Activated T-cell treated with anti-CD3 and anti-CD28 coated beads, Interleukin-2, amount 50 U/mL, for 72 hours (primary cell): ENCODE measurements at regions not wholly inside any gene's neighbourhood (a gene's known extent, or its start where the extent isn't known, plus 50 kb on each side); places are given as distances from the start of the nearest gene placed in this dataset.
"Not testable (repeated sequence)": the region's sequence is repeated elsewhere in the genome, so short reads cannot be mapped to it uniquely, and the experiment has no call there.

Experiments used
- ATAC-seq, 2 donors: fragments of 150-1000 bp; cut with Tn5 transposase; replicated peaks in 1 of 2; 2 replicates each; pipeline ENCODE4 v1.10.0; 2021; ENCODE audit warnings: moderate library complexity in 2 of 2, mild to moderate bottlenecking in 1 of 2
- DNase-seq, 2 donors: peaks; one replicate each; pipeline ENCODE4 v3.0.0; 2021 to 2022; ENCODE audit warnings: mixed read lengths in 1 of 2
- H3K27ac Mint-ChIP-seq: one replicate; pipeline ENCODE4 v1.8.0; 2022; ENCODE audit warnings: mild to moderate bottlenecking, moderate library complexity, mixed read lengths
- H3K27me3 Mint-ChIP-seq: one replicate; pipeline ENCODE4 v1.8.0; 2022; ENCODE audit warnings: low read depth, mixed read lengths
- H3K36me3 Mint-ChIP-seq, 2 donors: one replicate each; pipeline ENCODE4 v1.8.0; 2022; ENCODE audit warnings: mixed read lengths in 2 of 2, mild to moderate bottlenecking in 1 of 2; ENCODE audit not compliant: insufficient read depth in 2 of 2
- H3K4me1 Mint-ChIP-seq: one replicate; pipeline ENCODE4 v1.8.0; 2022; ENCODE audit warnings: low read depth, mixed read lengths
- H3K4me3 Mint-ChIP-seq, 2 donors: one replicate each; pipeline ENCODE4 v1.8.0; 2022; ENCODE audit warnings: mild to moderate bottlenecking in 2 of 2, mixed read lengths in 2 of 2, moderate library complexity in 2 of 2
- H3K9me3 Mint-ChIP-seq, 2 donors: one replicate each; pipeline ENCODE4 v1.8.0; 2022; ENCODE audit warnings: mixed read lengths in 2 of 2

DNA sequence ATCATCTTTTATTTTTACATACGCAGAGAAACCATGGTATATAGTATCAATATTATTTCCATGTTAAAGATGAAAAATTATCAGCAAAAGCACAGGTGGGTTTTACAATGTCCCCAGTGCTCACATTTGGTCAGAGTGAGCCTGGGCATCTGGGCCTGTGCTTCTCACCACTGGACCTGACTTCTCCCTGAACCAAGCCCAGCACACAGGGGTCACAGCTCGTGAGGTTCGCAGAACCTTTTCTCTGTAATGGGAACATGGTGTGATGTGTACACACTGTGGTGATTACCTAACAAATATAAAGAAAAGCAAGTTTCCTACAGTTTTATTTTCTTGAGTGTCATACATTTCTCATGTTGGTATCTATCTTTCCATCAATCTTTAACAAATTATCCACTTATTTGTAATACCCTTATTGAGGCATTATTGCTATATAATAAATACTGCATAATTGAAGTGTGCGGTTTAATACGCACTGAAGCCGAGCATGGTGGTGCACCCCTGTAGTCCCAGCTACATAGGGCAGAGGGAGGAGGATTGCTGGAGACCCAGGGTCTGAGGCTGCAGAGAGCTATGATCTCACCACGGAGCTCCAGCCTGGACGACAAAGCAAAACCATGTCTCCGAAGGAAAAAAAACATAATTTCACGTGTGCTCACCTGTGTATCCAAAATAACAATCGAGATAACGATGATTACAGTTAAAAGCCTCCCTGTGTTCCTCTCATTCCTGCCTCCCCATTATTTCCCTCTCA lies 743.2 kb downstream of the TMEM121 start:
- ATAC-seq (no peak), DNase-seq (no peak)
- H3K4me1 Mint-ChIP-seq = peaks cover 15% of the 10 kb centered on the region
- H3K9me3 Mint-ChIP-seq = no peaks in the 10 kb centered on the region
- no peak overlapping the region for H3K4me3 Mint-ChIP-seq
- no peaks in the 10 kb centered on the region for H3K36me3 Mint-ChIP-seq
- peaks cover 16% of the 10 kb centered on the region for H3K27me3 Mint-ChIP-seq
- no peak overlapping the region for H3K27ac Mint-ChIP-seq

DNA sequence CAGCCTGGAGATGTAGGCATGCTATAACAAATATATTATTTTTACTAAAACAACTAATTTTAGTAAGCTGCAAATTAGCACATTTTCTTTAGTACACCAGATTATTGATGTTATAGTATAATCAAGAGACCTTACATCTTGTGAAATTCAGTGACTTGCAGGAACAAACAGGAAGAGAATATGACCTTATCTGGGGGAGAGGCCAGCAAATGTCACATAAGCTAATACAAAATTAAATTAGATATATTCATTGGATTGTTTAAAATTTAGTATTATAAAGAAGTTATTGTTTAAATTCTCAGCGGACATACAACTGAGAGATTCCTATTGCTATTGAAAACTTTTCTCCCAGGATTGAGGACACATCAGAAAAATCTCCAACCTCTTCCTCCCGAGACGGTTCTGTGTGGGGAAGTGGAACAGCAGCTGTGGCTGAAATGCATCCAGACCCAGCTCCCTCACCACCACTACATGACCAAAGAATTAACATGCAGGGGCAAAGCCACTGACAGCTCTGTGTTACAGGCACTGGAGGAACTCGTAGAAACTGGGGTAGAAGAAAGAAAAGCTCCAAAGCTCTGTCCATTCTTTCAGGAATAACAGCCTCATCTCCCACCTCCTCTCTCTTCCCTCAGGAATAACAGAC lies 744.2 kb downstream of the TMEM121 start:
- Mint-ChIP-seq H3K4me1 (peaks cover 15% of the 10 kb centered on the region), H3K27me3 (peaks cover 16% of the 10 kb centered on the region)
- not testable (repeated sequence) for H3K9me3 Mint-ChIP-seq, H3K4me3 Mint-ChIP-seq, H3K27ac Mint-ChIP-seq, ATAC-seq, DNase-seq, H3K36me3 Mint-ChIP-seq

GRCh38 chr14:106276326-106277267 lies 750.2 kb downstream of the TMEM121 start:
- DNase-seq (peak; percentile 18 to 35), ATAC-seq (peak; percentile 65 to 82)
- no peak overlapping the region for H3K27ac Mint-ChIP-seq
- peaks cover 18% of the 10 kb centered on the region for H3K4me1 Mint-ChIP-seq
- no peaks in the 10 kb centered on the region for H3K36me3 Mint-ChIP-seq
- H3K9me3 Mint-ChIP-seq = no peaks in the 10 kb centered on the region
- peaks cover 19% of the 10 kb centered on the region for H3K27me3 Mint-ChIP-seq
- H3K4me3 Mint-ChIP-seq = no peak overlapping the region

- ATAC-seq (no peak), DNase-seq (peak; percentile 35 to 56)
- Mint-ChIP-seq H3K9me3 (no peaks in the 10 kb centered on the region), H3K4me3 (no peak overlapping the region), H3K4me1 (peaks cover 18% of the 10 kb centered on the region), H3K27me3 (peaks cover 19% of the 10 kb centered on the region), H3K27ac (no peak overlapping the region), H3K36me3 (no peaks in the 10 kb centered on the region)
These were observed 751.1 kb downstream of the TMEM121 start for GRCh38 chr14:106277503-106277902.

- H3K4me1 Mint-ChIP-seq = peaks cover 16% of the 10 kb centered on the region
- no peaks in the 10 kb centered on the region for H3K9me3 Mint-ChIP-seq
- ATAC-seq = no peak
- H3K27me3 Mint-ChIP-seq = peaks cover 19% of the 10 kb centered on the region
- no peak for DNase-seq
- H3K27ac Mint-ChIP-seq = no peak overlapping the region
- no peaks in the 10 kb centered on the region for H3K36me3 Mint-ChIP-seq
- H3K4me3 Mint-ChIP-seq = no peak overlapping the region
These were observed 754.5 kb downstream of the TMEM121 start for GRCh38 chr14:106280876-106281275.

DNA sequence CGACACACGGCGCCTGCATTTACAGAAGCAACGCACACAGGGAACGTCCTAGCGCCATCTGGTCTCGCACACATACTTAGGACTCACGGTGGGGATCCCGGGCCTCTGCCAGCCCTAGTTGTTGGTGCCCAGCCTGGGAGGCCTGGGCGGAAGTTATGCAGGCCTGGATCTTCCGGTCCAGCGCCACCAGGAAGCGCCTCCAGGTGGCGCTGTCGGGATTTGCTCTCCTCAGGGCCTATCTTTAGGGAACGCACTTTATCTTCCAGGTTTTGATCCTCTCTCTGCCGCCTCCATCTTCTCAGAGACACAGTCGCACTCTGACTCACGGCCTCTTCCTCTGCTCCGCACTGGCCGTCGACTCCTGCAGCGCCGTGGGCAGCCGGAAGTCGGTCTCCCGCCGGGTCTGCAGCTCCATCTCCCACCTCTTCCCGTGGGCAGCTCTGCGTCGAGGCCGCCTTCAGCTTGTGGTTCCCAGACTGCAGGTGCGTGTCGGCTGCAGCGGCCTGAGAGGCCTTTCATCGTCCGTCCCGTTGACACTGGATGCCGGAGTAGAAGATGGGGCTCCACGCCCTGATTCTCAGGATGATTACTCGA lies 760.4 kb downstream of the TMEM121 start:
- Mint-ChIP-seq H3K4me1 (no peaks in the 10 kb centered on the region), H3K4me3 (no peak overlapping the region), H3K9me3 (no peaks in the 10 kb centered on the region), H3K36me3 (no peaks in the 10 kb centered on the region), H3K27me3 (peaks cover 11% of the 10 kb centered on the region), H3K27ac (no peak overlapping the region)
- DNase-seq (peak; percentile 17 to 36), ATAC-seq (peak in 1 of 2 donors; percentile 41)

GRCh38 chr14:106287506-106287905 lies 761.1 kb downstream of the TMEM121 start:
- H3K9me3 Mint-ChIP-seq = no peaks in the 10 kb centered on the region
- no peaks in the 10 kb centered on the region for H3K4me1 Mint-ChIP-seq
- H3K27ac Mint-ChIP-seq = no peak overlapping the region
- no peak for DNase-seq
- H3K36me3 Mint-ChIP-seq = no peaks in the 10 kb centered on the region
- ATAC-seq = no peak
- H3K4me3 Mint-ChIP-seq = no peak overlapping the region
- H3K27me3 Mint-ChIP-seq = peaks cover 11% of the 10 kb centered on the region

DNA sequence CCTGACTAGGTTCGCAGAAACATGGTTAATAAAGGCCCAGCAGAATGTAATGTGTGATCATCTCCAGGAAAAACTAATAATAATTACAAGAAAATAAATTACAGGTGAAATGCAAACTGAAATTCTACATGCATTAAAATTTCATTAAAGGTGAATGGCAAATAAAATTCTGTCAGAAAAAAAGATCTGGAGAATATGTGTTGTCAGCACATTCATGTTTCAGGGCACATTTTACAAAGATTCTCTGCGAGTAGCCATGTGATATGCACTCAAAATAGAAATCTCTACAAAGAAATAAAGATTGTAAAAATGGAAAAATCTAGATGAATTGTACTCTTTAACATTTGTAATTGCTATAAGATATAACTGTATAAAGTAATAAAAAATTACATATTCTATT lies 765.2 kb downstream of the TMEM121 start:
- Mint-ChIP-seq H3K4me1 (no peaks in the 10 kb centered on the region), H3K4me3 (no peak overlapping the region), H3K36me3 (no peaks in the 10 kb centered on the region), H3K27me3 (peaks cover 18% of the 10 kb centered on the region), H3K27ac (no peak overlapping the region), H3K9me3 (no peaks in the 10 kb centered on the region)
- ATAC-seq (no peak), DNase-seq (no peak)

- H3K9me3 Mint-ChIP-seq = no peaks in the 10 kb centered on the region
- H3K27me3 Mint-ChIP-seq = peaks cover 18% of the 10 kb centered on the region
- no peaks in the 10 kb centered on the region for H3K36me3 Mint-ChIP-seq
- no peak for ATAC-seq
- no peak overlapping the region for H3K27ac Mint-ChIP-seq
- H3K4me1 Mint-ChIP-seq = no peaks in the 10 kb centered on the region
- no peak overlapping the region for H3K4me3 Mint-ChIP-seq
- no peak for DNase-seq
These were observed 767.9 kb downstream of the TMEM121 start for GRCh38 chr14:106294324-106294723.

DNA sequence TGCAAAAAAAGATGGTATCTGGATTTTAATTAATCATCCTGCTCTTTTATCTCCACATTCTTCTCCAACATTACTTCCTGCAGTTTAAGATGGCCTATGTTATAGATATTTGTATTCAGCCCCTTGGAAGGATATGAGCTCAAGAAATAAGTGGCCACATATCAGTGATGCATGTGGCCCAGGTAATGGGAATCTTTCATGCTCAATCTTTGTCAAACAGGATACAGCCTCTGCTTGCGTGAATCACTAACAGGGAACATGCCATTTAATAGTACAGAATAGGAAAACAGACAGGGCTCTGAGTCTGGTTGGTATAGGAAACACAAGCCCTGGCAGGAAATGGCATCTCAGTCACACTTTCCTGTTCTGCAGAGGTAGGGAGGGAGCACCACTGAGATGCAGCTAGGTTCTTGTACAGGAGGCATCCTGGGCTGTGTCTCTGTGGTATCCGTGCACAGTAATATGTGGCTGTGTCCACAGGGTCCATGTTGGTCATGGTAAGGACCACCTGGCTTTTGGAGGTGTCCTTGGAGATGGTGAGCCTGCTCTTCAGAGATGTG lies 774.6 kb downstream of the TMEM121 start:
- H3K9me3 Mint-ChIP-seq, DNase-seq, ATAC-seq, H3K4me3 Mint-ChIP-seq, H3K27ac Mint-ChIP-seq, H3K36me3 Mint-ChIP-seq: not testable (repeated sequence)
- Mint-ChIP-seq H3K27me3 (peaks cover 16% of the 10 kb centered on the region), H3K4me1 (peaks cover 12% of the 10 kb centered on the region)

GRCh38 chr14:106301609-106302008 lies 775.2 kb downstream of the TMEM121 start:
- DNase-seq, H3K27ac Mint-ChIP-seq, ATAC-seq, H3K36me3 Mint-ChIP-seq, H3K9me3 Mint-ChIP-seq, H3K4me3 Mint-ChIP-seq: not testable (repeated sequence)
- Mint-ChIP-seq H3K27me3 (peaks cover 16% of the 10 kb centered on the region), H3K4me1 (peaks cover 12% of the 10 kb centered on the region)

- peaks cover 12% of the 10 kb centered on the region for H3K4me1 Mint-ChIP-seq
- DNase-seq (no peak), ATAC-seq (no peak)
- H3K9me3 Mint-ChIP-seq = no peaks in the 10 kb centered on the region
- no peak overlapping the region for H3K4me3 Mint-ChIP-seq
- H3K27me3 Mint-ChIP-seq = peaks cover 16% of the 10 kb centered on the region
- H3K36me3 Mint-ChIP-seq = no peaks in the 10 kb centered on the region
- no peak overlapping the region for H3K27ac Mint-ChIP-seq
These were observed 776.3 kb downstream of the TMEM121 start for GRCh38 chr14:106302661-106303060.
